ENCODE measurements at regions not wholly inside any gene's neighbourhood (a gene's known extent, or its start where the extent isn't known, plus 50 kb on each side); places are given as distances from the start of the nearest gene placed in this dataset.

- no peak for TF ChIP-seq POLR2A (IDR thresholded peaks at IDR 0.05; ENCODE audit: low read depth, low read length)
- no peak for TF ChIP-seq POLR2AphosphoS5 (IDR thresholded peaks at IDR 0.05; ENCODE audit: low read depth, low read length)
These were observed 106.0 kb upstream of the MTHFD1L start for GRCh38 chr6:150759483-150759882.

Data from GM12892 (cell line).